Activated T-cell treated with anti-CD3 and anti-CD28 coated beads for 4 hours (primary cell): ENCODE measurements at regions not wholly inside any gene's neighbourhood (a gene's known extent, or its start where the extent isn't known, plus 50 kb on each side); places are given as distances from the start of the nearest gene placed in this dataset.

ENCODE experiments used
- DNase-seq: peaks from one replicate; pipeline ENCODE4 v3.0.0-alpha.2; 2020

DNA sequence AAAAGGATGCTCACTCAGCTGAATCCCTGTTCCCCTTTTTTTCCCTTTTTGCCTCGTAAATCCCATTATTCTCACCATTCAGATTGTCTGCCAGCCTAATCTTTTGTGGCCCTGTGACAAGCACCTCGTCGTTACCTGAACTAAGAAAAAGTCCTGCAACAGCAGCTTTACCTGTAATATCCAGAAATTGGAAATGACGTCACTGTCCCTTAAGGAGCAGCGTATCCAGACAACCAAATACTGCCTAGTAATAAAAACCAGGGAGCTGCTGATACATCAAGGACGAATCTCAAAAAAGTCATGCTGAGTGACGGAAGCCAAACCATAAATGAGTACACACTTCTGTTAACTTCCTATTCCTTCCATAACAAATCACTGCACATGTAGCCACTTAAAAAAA, 694.9 kb downstream of the GALR1 start:
- no peak for DNase-seq

GRCh38 chr18:77948567-77948966, 698.9 kb downstream of the GALR1 start:
- DNase-seq, result no peak

DNA sequence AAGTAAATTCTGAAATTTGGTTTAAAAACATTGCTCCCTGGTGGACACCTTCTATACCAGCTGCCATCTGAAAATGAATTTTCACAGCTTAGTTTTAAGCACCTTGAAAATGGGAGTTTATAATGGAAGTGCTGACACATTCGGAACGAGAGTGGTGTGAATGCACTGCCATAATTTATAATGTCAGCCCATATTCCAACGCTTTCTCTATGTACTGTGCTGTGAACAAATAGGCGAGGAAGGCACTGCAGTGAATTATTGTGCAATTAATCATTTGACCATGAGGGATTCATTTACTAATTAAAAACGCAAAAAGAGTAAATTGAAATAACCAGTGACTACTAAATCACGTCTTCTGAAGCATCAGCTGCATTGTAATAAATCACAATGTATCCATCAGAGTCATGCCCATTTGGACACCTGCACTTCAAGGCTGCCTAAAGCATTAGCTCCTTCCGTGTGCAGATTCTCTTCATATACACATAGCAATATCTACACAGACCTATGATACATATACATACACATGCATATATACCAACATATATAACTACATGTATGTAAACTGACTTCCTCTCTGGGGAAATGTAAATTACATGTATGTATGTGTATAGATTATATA, 699.8 kb downstream of the GALR1 start:
- DNase-seq, result no peak

DNA sequence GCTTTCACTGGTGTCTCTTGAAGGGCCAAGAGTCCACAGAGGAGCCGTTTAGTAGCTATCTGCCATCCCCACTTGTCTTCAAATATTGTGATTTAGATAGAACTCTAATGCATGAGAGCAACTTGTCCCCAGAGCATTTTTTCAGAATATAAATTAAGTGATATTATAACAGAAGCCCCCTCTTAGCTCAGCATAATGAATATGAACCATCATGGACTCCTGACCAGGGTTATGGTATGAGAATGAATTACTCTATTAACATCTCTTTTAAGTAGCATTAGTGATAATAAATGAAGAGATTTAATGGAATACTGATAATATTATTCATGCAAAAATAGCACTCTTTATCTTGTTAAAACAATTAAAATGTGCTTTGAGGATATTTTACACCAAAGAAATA, 709.6 kb downstream of the GALR1 start:
- no peak for DNase-seq

DNA sequence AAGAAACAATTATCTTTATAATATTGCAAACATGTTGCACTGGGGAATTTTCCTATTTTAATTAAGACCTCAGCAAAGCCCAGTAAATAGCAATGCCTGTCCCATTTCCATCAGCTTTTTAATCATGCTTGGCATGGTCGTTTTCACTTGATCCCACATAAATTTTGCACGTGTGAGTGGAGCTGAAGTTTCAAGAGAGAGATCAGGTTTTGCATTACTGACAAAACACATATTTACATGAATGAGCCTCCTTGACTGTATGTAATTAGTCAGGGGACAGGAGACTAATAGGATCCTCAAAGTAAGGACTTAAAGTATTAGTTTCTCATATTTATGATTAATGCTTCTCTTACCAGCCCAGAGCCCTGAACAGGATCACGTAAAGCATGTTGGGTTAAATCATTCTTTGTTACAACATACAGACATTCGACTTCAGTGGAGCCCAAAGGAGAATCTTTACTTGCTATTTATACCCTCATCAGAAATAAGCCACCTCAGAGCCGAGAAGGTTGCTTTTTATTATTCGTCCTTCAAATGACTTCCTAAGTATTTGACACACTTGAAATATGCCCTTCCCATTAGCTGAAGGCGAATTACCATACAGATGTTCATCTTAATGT, 711.3 kb downstream of the GALR1 start:
- no peak for DNase-seq

DNA sequence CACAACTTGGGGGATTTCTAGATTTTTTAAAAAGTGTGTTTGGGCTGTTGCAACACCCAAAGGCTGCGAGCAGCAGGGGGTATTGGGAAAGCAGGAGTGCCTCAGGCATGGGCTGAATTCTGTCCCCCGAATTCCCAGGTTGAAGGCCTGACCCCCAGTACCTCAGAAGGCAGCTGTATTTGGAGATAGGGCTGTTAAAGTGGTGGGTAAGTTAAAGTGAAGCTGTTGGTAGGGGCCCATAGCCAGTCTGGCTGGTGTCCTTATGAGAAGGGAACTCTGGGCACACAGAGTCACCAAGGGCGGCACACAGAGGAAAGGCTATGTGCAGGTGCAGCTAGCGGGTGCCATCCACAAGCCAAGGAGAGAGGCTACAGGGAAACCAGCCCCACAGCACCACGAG, 717.4 kb downstream of the GALR1 start:
- DNase-seq, result no peak

- no peak for DNase-seq
These were observed 718.1 kb downstream of the GALR1 start for GRCh38 chr18:77967791-77968190.

DNA sequence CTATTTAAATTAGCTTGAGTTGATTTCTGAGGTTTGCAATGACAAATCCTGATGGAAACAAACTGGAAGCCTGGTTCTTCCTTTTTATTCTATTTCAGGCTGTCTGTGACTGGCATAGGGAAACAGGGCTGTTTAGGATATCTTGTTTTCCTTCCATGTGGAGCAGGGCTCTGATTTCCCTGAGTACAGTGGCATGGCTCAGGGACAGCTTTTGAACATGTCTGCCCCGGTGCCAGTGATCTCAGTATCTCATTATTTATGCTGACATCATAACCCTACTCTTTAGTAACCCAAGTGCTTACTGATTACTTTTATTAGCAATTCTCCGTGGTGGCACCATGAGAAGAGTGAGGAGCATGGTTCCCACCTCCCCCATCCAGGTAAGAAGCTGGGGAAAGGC, 720.3 kb downstream of the GALR1 start:
- DNase-seq, result no peak

- DNase-seq, result no peak
These were observed 721.2 kb downstream of the GALR1 start for GRCh38 chr18:77970814-77971213.

GRCh38 chr18:77973745-77974144, 724.1 kb downstream of the GALR1 start:
- no peak for DNase-seq

DNA sequence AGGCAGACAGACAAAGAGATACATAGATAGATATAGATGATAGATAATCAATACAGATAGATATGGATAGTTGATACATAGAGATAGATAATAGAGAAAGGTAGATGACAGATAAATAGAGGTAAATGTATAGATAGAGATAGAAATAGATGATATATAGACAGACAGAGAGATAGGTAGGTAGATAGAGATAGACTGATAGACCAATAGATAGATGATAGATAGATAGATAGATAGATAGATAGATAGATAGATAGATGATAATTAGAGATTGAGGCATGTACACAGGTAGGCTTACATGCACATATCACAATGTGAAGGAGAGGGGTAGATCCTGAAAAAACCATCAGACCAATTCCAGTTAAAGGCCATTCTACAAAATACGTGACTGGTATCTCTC, 724.7 kb downstream of the GALR1 start:
- no peak for DNase-seq

DNA sequence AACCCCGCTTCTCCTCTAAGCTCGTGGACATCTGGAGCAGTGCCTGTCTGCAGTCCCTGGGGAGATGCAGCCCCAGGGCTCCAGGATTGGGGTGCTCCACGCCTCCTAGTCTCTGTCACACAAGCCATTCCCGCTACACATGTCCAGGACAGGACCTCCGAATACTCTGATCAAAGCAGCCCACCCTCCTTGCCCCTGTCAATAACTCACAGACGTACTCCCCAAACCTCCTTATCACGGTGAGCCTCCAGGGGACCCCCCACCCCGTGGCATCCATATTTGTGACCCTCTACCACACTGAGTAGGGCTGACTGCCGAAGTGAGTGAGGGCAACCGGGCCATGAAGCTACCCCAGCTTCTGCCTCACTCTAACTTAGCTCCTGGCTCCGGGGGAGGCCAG, 727.7 kb downstream of the GALR1 start:
- DNase-seq, result no peak

GRCh38 chr18:77980275-77980674, 730.6 kb downstream of the GALR1 start:
- no peak for DNase-seq

DNA sequence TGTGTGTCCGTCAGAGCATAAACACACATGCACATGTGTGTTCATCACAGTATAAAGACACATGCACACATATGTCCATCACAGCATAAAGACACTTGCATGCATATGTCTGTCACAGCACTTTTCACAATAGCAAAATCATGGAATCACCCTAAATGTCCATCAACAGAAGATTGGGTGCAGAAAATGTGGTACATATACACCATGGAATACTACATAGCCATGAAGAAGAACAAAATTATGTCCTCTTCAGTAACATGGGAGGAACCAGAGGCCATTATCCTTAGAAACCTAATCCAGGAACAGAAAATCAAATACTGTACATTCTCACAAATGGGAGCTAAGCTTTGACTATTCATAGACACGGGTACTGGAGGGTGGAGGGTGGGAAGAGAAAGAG, 732.2 kb downstream of the GALR1 start:
- DNase-seq, result no peak

- DNase-seq, result no peak
These were observed 733.6 kb downstream of the GALR1 start for GRCh38 chr18:77983270-77983669.

DNA sequence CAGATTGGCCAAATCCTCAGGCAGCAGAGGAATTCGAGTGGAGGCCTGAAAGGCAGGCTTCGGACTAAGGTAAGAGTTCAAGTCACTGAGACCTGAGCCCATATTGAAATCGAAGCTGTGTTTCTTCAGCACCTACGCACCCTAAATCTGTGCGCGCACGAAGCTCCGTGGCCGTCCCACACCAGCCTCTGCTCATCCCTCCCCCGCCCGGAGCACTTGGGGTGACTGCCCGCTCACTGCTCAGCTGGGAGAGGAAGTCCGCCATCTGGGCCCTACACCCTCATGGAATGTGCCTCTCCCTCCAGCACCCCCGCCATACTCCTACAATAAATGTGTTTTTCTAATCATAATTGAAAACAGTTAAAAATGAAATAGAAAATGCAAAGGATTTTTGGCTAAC, 734.5 kb downstream of the GALR1 start:
- DNase-seq, result no peak

GRCh38 chr18:77984833-77985232, 735.2 kb downstream of the GALR1 start:
- no peak for DNase-seq

DNA sequence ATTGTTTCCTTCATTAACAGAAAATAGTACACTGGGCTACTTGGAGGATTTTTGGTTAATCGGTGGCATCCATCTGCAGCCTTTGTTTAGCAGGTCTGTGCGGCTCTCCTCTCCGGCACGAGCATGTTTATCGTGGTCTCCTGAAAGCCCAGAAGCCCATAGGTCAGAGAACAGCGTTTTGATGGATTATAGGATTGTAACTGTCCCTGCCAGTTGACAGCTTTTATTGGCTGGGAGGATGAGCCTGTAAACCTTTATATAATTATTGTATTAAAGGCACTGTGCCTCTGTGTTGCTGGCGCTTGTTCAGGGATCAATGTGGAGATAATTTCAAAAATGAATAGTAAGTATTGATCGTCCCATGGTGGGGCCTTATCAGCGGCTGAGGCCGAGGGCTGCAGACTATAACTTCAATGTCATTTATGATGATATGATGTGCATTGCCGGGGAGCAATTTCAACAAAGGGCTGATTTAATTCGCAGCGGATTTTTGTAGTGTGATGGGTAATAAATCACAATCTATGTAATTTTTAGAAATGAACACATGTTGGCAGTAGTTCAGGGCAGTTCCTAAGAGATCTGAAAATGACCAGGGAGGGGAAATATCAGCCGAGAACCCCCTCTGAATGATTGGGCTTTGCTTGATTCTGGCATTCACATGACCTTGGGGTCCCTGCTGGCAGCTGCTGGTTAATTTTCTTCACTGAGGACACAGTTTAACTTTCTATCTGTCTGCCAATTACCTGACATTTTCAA, 736.1 kb downstream of the GALR1 start:
- no peak for DNase-seq

- no peak for DNase-seq
These were observed 740.5 kb downstream of the GALR1 start for GRCh38 chr18:77990131-77990530.

- DNase-seq, result no peak
These were observed 741.3 kb downstream of the GALR1 start for GRCh38 chr18:77990901-77991300.

DNA sequence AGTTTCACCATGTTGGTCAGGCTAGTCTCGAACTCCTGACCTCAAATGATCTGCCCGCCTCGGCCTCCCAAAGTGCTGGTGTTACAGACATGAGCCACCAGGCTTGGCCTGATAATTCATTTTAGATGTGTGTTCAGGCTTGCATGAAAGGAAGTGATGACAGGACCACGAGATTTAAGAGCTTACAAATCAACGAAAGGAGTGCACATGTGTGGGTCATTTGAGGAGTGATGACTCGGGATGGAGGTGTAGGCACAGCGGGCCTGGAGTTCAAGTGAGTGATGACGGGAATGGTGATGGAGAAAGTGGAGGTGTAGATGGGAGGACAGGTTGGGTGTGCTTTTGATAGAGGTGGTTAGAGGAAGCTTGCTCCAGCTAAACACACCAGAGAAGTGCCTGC, 742.4 kb downstream of the GALR1 start:
- no peak for DNase-seq

- DNase-seq, result no peak
These were observed 743.7 kb downstream of the GALR1 start for GRCh38 chr18:77993188-77993981.

DNA sequence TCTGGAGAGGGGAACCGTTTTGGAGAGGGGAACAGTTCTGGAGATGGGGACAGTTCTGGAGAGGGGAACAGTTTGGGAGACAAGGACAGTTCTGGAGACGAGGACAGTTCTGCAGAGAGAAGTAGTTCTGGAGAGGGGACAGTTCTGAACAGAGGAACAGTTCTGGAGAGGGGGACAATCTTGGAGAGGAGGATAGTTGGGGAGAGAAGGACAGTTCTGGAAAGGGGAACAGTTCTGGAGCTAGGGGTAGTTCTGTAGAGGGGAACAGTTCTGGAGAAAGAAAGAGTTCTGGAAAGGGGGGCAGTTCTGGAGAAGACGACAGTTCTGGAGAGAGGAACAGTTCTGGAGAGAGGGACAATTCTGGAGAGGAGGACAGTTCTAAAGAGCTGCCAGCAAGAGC, 745.9 kb downstream of the GALR1 start:
- DNase-seq, result no peak

DNA sequence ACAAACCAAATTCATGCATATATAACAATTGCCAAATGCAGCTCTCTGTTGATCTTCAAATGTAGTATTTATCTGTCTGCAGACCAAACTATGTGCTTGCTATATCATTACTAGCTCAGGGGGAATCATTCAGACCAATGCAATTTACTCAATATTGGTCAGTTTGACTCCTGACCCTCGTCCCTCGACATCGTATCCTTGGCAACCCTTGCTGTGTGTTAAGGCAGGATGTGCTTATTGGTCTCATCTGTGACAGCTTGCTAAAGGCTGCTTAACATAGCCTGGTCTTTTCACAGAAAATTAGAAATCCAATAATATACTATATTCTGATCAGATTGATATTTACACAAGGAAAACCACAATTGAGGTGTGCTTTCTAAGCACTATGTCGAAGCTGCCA, 747.1 kb downstream of the GALR1 start:
- DNase-seq, result no peak
